CD4-positive, alpha-beta T cell (primary cell): ENCODE measurements at regions not wholly inside any gene's neighbourhood (a gene's known extent, or its start where the extent isn't known, plus 50 kb on each side); places are given as distances from the start of the nearest gene placed in this dataset.

Source experiments
- ATAC-seq: fragments of 200-7000 bp; cut with Tn5 transposase; one replicate; pipeline ENCODE4 v1.10.0; 2022; ENCODE audit warnings: mild to moderate bottlenecking; ENCODE audit not compliant: poor library complexity
- CTCF ChIA-PET: fragments of 350-600 bp; sonication (Branson Sonifier 250); formaldehyde crosslinking; loops from one replicate; lab custom pipeline; 2021; ENCODE audit warnings: antibody characterized with exemption, inconsistent platforms; lab: Charles Lee
- POLR2A ChIA-PET: fragments of 350-600 bp; sonication (Branson Sonifier 250); formaldehyde crosslinking; loops from one replicate; lab custom pipeline; 2021; ENCODE audit warnings: antibody characterized with exemption, inconsistent platforms; lab: Charles Lee
- DNase-seq, 14 experiments: peaks; one replicate each; pipeline ENCODE4 v3.0.0-alpha.2; 2013 to 2020; ENCODE audit warnings: mixed read lengths in 2 of 14
- H3K27ac ChIP-seq, 2 donors: one replicate each; pipeline versions ENCODE4 v1.5.1 to v1.7.0; 2013; ENCODE audit warnings: low read length in 2 of 2, low read depth in 1 of 2, mild to moderate bottlenecking in 1 of 2
- H3K27me3 ChIP-seq, 2 experiments: 1 replicate in 1 of 2; 2 replicates in 1 of 2; pipeline versions ENCODE4 v1.6.1 to v1.7.0; 2013; ENCODE audit warnings: low read length in 2 of 2, control low read depth in 1 of 2, mild to moderate bottlenecking in 1 of 2, moderate library complexity in 1 of 2; ENCODE audit not compliant: insufficient read depth in 2 of 2, control insufficient read depth in 1 of 2
- H3K36me3 ChIP-seq: one replicate; pipeline ENCODE4 v1.6.1; 2013; ENCODE audit warnings: low read length, control low read depth; ENCODE audit not compliant: insufficient read depth
- H3K4me1 ChIP-seq: one replicate; pipeline ENCODE4 v1.6.1; 2013; ENCODE audit warnings: low read length, control low read depth; ENCODE audit not compliant: insufficient read depth
- H3K4me3 ChIP-seq: one replicate; pipeline ENCODE4 v1.5.1; 2013; ENCODE audit warnings: mild to moderate bottlenecking, low read length, moderate library complexity
- H3K9me3 ChIP-seq, 2 experiments: 1 replicate in 1 of 2; 2 replicates in 1 of 2; pipeline versions ENCODE4 v1.6.1 to v1.7.0; 2013; ENCODE audit warnings: low read length in 2 of 2, mild to moderate bottlenecking in 2 of 2, control low read depth in 1 of 2, moderate library complexity in 1 of 2; ENCODE audit not compliant: control insufficient read depth in 1 of 2, insufficient read depth in 1 of 2
- H3K27ac Mint-ChIP-seq: one replicate; pipeline ENCODE4 v1.8.0; 2020; ENCODE audit warnings: mixed read lengths
- H3K27me3 Mint-ChIP-seq: one replicate; pipeline ENCODE4 v1.8.0; 2021; ENCODE audit warnings: mixed read lengths
- H3K36me3 Mint-ChIP-seq: one replicate; pipeline ENCODE4 v1.8.0; 2021; ENCODE audit warnings: low read depth, mixed read lengths
- H3K4me1 Mint-ChIP-seq: one replicate; pipeline ENCODE4 v1.8.0; 2021; ENCODE audit warnings: low read depth, mixed read lengths
- H3K4me3 Mint-ChIP-seq: one replicate; pipeline ENCODE4 v1.8.0; 2020; ENCODE audit warnings: mild to moderate bottlenecking, mixed read lengths
- H3K9me3 Mint-ChIP-seq: one replicate; pipeline ENCODE4 v1.8.0; 2020; ENCODE audit warnings: mixed read lengths
- CTCF ChIP-seq: fragments of 200-600 bp; IDR thresholded peaks from one replicate; pipeline ENCODE4 v1.8.0; 2022; ENCODE audit warnings: antibody characterized with exemption, mild to moderate bottlenecking
- intact Hi-C, 2 experiments: fragments of 100-400 bp; cut with DNase I in 1 of 2; cut with micrococcal nuclease in 1 of 2; formaldehyde crosslinking; loops; one replicate each; pipeline versions ENCODE4 v1.15.1 to v1.9.0; 2023 to 2025; cut with DNase I, micrococcal nuclease

GRCh38 chr2:234752966-234753365 is 198.9 kb upstream of the SH3BP4 start:
- H3K4me3 ChIP-seq, result no peak overlapping the region
- POLR2A ChIA-PET, result no interaction called here
- CTCF ChIA-PET, result no interaction called here
- Mint-ChIP-seq H3K27me3 (peaks cover 15% of the 10 kb centered on the region), H3K4me3 (no peak overlapping the region), H3K4me1 (no peaks in the 10 kb centered on the region), H3K9me3 (peaks cover 4% of the 10 kb centered on the region), H3K36me3 (no peaks in the 10 kb centered on the region), H3K27ac (no peak overlapping the region)
- no peaks in the 10 kb centered on the region for H3K36me3 ChIP-seq
- DNase-seq (no peak), ATAC-seq (no peak)
- H3K4me1 ChIP-seq, result no peaks in the 10 kb centered on the region
- H3K27me3 ChIP-seq, result no peaks in the 10 kb centered on the region
- intact Hi-C loops, result no loop called here
- no peak overlapping the region for H3K27ac ChIP-seq
- peaks cover 0 to under 1% of the 10 kb centered on the region in 2 experiments for H3K9me3 ChIP-seq
- no peak for TF ChIP-seq CTCF

DNA sequence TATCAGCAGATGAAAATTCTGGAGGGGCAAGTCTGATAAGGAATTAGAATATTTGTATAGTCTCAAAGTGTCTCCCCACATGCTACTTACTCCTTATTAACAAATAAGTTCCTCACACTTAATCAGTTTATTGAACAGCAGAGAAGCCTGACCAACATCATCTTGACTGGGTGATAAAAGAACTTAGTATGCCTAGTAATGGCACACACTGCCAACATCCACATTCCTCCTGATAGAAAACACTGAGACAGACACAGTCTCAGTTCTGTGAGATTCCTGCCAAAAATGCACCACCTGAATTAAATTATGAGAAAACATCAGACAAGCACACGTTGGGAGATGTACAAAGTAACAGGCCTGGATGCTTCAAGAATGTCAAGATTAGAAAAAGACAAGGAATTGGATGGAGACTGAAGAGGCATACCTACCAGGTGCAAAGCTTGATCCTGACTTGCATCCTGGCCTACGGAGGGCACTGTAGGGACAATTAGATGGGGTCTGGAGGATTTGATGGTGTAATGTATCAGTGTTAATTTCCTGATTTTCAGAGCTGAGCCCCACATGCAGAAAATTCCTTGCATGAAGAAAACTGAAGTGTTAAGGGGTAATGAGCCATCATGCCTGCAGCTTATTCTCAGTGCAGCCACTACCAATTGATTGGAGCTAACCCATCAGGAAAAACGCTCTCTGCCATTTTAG is 200.4 kb upstream of the SH3BP4 start:
- CTCF ChIA-PET, result no interaction called here
- ATAC-seq (no peak), DNase-seq (no peak)
- Histone ChIP-seq H3K4me3 (no peak overlapping the region), H3K4me1 (no peaks in the 10 kb centered on the region), H3K9me3 (no peaks in the 10 kb centered on the region), H3K27ac (no peak overlapping the region), H3K36me3 (no peaks in the 10 kb centered on the region), H3K27me3 (no peaks in the 10 kb centered on the region)
- Mint-ChIP-seq H3K27ac (no peak overlapping the region), H3K27me3 (peaks cover 25% of the 10 kb centered on the region), H3K4me3 (no peak overlapping the region), H3K9me3 (peaks cover 4% of the 10 kb centered on the region), H3K36me3 (no peaks in the 10 kb centered on the region), H3K4me1 (no peaks in the 10 kb centered on the region)
- POLR2A ChIA-PET, result no interaction called here
- TF ChIP-seq CTCF, result no peak
- intact Hi-C loops, result no loop called here

DNA sequence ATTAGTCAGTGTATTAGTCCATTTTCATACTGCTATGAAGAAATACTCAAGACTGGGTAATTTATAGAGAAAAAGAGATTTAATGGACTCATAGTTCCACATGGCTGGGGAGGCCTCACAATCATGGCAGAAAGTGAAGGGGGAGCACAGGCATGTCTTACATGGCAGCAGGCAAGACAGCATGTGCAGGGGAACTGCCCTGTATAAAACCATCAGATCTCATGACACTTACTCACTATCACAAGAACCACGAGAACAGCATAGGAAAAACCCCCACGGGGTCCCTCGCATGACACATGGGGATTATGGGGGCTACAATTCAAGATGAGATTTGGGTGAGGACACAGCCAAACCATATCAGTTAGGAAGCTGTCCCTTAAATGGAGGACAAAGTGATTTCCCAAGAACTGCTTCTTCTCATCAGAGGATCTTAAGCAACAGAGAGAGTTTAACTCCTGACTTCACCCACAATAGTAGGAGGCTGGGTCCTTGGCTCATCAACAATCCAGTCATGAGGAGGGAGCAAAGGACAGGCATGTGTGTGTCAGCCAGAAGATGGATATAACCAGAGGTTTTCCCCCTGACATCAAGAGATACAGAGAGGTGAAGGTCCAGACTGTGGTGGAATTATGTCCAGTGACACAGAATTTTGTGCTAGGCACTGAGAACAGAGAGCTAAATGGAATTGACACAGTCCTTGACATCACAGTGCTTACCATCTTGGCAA is 203.8 kb upstream of the SH3BP4 start:
- Histone ChIP-seq H3K4me3 (no peak overlapping the region), H3K27me3 (no peaks in the 10 kb centered on the region), H3K4me1 (no peaks in the 10 kb centered on the region), H3K36me3 (no peaks in the 10 kb centered on the region), H3K27ac (no peak overlapping the region), H3K9me3 (no peaks in the 10 kb centered on the region)
- POLR2A ChIA-PET, result no interaction called here
- Mint-ChIP-seq H3K4me3 (no peak overlapping the region), H3K27me3 (peaks cover 48% of the 10 kb centered on the region), H3K36me3 (no peaks in the 10 kb centered on the region), H3K27ac (no peak overlapping the region), H3K4me1 (no peaks in the 10 kb centered on the region), H3K9me3 (no peaks in the 10 kb centered on the region)
- no peak for TF ChIP-seq CTCF
- CTCF ChIA-PET, result no interaction called here
- ATAC-seq (no peak), DNase-seq (no peak)
- intact Hi-C loops, result no loop called here
